Heart right ventricle (tissue), 16 donors: ENCODE measurements at regions not wholly inside any gene's neighbourhood (a gene's known extent, or its start where the extent isn't known, plus 50 kb on each side); places are given as distances from the start of the nearest gene placed in this dataset.

Source experiments
- ATAC-seq, 8 donors: fragments of 200-7000 bp; cut with Tn5 transposase; one replicate each; pipeline ENCODE4 v1.9.1; 2020; ENCODE audit warnings: mild to moderate bottlenecking in 8 of 8, moderate library complexity in 8 of 8, moderate number of reproducible peaks in 1 of 8
- DNase-seq, 2 donors: peaks; one replicate each; pipeline ENCODE4 v3.0.0-alpha.2; 2020
- H3K27ac ChIP-seq, 10 donors: fragments of 200-600 bp; sonication (generic) in 2 of 10; one replicate each; pipeline versions ENCODE4 v1.5.0 to v1.8.0; 2020 to 2022; ENCODE audit warnings: mild to moderate bottlenecking in 3 of 10
- H3K27me3 ChIP-seq, 7 donors: fragments of 200-600 bp; one replicate each; pipeline ENCODE4 v1.8.0; 2021 to 2022; ENCODE audit warnings: mild to moderate bottlenecking in 2 of 7
- H3K36me3 ChIP-seq, 9 donors: fragments of 200-600 bp; sonication (generic) in 1 of 9; one replicate each; pipeline versions ENCODE4 v1.5.0 to v1.8.0; 2020 to 2022; ENCODE audit warnings: mild to moderate bottlenecking in 2 of 9
- H3K4me1 ChIP-seq, 9 donors: fragments of 200-600 bp; sonication (generic) in 1 of 9; one replicate each; pipeline versions ENCODE4 v1.5.0 to v1.8.0; 2020 to 2022; ENCODE audit warnings: mild to moderate bottlenecking in 4 of 9
- H3K4me3 ChIP-seq, 10 donors: fragments of 200-600 bp; sonication (generic) in 2 of 10; one replicate each; pipeline versions ENCODE4 v1.5.0 to v1.8.0; 2020 to 2022; ENCODE audit warnings: mild to moderate bottlenecking in 7 of 10, moderate library complexity in 2 of 10
- H3K9me3 ChIP-seq, 11 donors: fragments of 200-600 bp in 10 of 11; sonication (generic) in 2 of 11; one replicate each; pipeline versions ENCODE4 v1.5.0 to v1.8.0; 2013 to 2022; ENCODE audit warnings: mild to moderate bottlenecking in 2 of 11, control low read depth in 1 of 11, moderate library complexity in 1 of 11
- WGBS, 2 donors: extraction: QIAGEN DNeasy Blood & Tissue Kit; methylation state at CpG; one replicate each; pipeline ENCODE4 v1.1.7; 2013; ENCODE audit warnings: inconsistent platforms in 1 of 2; 5-methylcytosine and 5-hydroxymethylcytosine counted together
- intact Hi-C, 10 donors: fragments of 100-400 bp; cut with DNase I; formaldehyde crosslinking; loops; one replicate each; pipeline versions ENCODE4 v1.11.1 to v1.14.2; 2022
- TF ChIP-seq, protein P1 (sequence below), 9 donors: fragments of 200-600 bp; sonication (generic) in 2 of 9; IDR thresholded peaks; one replicate each; pipeline versions ENCODE4 v1.5.0 to v1.8.0; 2021 to 2022; ENCODE audit warnings: antibody characterized with exemption in 9 of 9, mild to moderate bottlenecking in 5 of 9, moderate library complexity in 1 of 9
- donor health status: Arrhythmogenic right ventricular cardiomyopathy.
- donor health status: ischemic (EF 13 %, LVEDD 7.1; RV severe dilation, severe dysfunction).
- donor health status: healthy with polysubstance abuse.
- donor health status: DM: no; HTN: yes; CAD: no.
- donor health status: DM: no; HTN: no; CAD: no.
- donor health status: ischemic (EF 25% LVEDD 6.9; RV normal size, moderate dysfunction).
- donor health status: ischemic (EF 25% LVEDD 5.7; RV mildly dilated, moderate dysfunction).
- donor health status: healthy.
- donor health status: DM: yes; HTN: yes; CAD: no.
- donor health status: Ischemic cardiomyopathy.
- donor health status: ischemic (EF 35%, LVEDD 5.7; RV mildly dilated, moderate dysfunction).
- donor health status: nonischemic (EF 11% LVEDD 7.7; RV severe dilation, severe dysfunction).
- donor health status: DM: yes; HTN: yes; CAD: no.
- donor health status: PGD.
- donor health status: ischemic (EF 29% LVEDD 5.4; RV normal size, mild dysfunction).
- donor health status: nonischemic (EF 23%, LVEDD 6.1; RV moderate dilation, normal function).

DNA sequence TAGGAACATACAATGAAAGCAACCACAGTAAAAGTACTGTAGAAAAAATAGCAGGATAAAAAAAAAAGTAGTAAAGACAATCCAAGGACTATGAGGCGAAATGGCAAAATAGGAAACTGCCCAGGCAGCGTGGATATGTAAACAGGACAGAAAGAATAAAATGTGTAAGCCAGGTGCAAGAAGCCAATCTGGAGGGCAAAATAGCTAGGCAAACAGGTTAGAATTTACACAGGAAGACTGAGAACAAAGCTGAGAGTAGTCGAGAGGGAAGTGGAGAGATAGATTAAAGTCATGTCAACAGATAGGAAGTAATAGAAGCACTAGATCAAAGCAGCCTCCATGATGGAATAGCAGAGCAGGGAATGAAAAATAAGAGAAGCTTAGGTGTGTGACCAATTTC lies 124.2 kb upstream of the B3GALT2 start:
- 62 to 73% methylated on average over 3 of the region's 3 CpGs for WGBS, 2 donors
- ATAC-seq (no peak), DNase-seq (no peak)
- Histone ChIP-seq H3K27me3 (no peaks in the 10 kb centered on the region), H3K27ac (no peak overlapping the region), H3K4me1 (no peaks in the 10 kb centered on the region), H3K4me3 (no peak overlapping the region), H3K36me3 (no peaks in the 10 kb centered on the region), H3K9me3 (no peaks in the 10 kb centered on the region)
- intact Hi-C loops = no loop called here
- TF ChIP-seq, protein P1, sequence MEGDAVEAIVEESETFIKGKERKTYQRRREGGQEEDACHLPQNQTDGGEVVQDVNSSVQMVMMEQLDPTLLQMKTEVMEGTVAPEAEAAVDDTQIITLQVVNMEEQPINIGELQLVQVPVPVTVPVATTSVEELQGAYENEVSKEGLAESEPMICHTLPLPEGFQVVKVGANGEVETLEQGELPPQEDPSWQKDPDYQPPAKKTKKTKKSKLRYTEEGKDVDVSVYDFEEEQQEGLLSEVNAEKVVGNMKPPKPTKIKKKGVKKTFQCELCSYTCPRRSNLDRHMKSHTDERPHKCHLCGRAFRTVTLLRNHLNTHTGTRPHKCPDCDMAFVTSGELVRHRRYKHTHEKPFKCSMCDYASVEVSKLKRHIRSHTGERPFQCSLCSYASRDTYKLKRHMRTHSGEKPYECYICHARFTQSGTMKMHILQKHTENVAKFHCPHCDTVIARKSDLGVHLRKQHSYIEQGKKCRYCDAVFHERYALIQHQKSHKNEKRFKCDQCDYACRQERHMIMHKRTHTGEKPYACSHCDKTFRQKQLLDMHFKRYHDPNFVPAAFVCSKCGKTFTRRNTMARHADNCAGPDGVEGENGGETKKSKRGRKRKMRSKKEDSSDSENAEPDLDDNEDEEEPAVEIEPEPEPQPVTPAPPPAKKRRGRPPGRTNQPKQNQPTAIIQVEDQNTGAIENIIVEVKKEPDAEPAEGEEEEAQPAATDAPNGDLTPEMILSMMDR (IDR thresholded peaks at IDR 0.05) = no peak

DNA sequence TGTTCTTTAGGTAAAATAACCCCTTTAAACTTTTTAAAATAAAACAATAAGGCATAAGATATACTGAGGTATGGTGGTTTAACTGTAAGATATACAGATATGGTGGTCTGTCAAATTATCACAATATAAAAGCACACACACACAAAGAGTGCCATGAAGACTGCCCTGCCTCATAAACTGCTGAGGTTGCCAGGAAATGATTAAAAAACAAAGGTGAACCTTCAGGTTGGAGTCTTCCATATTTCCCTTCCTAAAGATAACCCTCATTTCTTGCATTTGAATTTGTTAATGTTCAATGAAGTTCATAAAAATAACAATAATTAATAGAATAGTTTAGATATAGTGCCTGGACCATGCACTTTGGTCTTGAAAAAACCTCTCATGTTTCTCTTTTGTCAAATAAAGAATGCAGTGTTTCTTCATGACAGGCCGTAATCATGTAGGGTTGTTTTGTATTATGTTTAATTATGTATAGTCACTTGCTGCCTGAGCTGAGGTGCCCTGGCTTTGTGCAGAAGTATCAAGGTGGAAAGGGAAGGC lies 123.6 kb upstream of the B3GALT2 start:
- Histone ChIP-seq H3K27me3 (no peaks in the 10 kb centered on the region), H3K27ac (no peak overlapping the region), H3K36me3 (no peaks in the 10 kb centered on the region), H3K4me1 (no peaks in the 10 kb centered on the region), H3K4me3 (no peak overlapping the region), H3K9me3 (no peaks in the 10 kb centered on the region)
- intact Hi-C loops = no loop called here
- ATAC-seq = no peak
- 94 to 98% methylated on average over 1 of the region's 1 CpG for WGBS, 2 donors
- TF ChIP-seq, protein P1 (IDR thresholded peaks at IDR 0.05) = no peak
- no peak for DNase-seq

DNA sequence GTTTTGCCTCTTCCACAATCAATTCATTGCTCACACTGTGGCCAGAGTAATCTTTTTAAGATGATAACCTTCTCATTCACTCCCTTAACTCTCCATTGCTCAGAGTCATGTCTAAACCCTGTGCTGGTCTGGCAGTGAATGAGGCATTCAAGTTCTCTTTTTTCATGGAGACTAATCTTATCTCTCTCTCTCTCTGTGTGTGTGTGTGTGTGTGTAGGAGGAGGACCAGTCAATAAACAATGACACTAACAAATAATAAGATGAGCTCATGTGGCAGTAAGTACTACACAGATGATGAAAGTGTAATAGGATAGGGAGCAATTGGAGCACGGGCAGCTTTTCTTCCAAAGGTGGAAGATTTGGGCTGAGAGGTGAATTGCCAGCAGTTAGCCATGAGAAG lies 122.0 kb upstream of the B3GALT2 start:
- DNase-seq (no peak), ATAC-seq (no peak)
- Histone ChIP-seq H3K4me3 (no peak overlapping the region), H3K27me3 (no peaks in the 10 kb centered on the region), H3K27ac (no peak overlapping the region), H3K4me1 (no peaks in the 10 kb centered on the region), H3K36me3 (no peaks in the 10 kb centered on the region), H3K9me3 (no peaks in the 10 kb centered on the region)
- WGBS, 2 donors = 68 to 72% methylated on average over 1 of the region's 1 CpG
- TF ChIP-seq, protein P1 (IDR thresholded peaks at IDR 0.05) = no peak
- intact Hi-C loops = no loop called here

DNA sequence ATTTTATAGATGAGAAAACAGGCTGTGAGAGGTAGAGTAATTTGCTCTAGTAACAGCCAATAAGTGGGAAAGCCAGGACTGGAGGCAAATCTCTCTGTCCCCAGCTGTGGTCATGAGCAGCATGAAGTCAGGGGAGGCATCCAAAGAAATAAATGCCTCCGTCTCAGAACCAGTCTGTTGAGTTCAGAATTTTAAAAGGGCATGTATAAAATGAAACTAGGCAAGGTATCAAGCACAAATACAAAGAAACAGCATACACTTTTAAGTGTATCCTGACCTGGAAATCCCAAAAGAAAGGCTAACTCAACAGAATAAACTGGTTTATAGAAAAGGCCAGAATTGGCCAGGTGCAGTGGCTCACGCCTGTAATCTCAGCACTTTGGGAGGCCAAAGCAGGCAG lies 120.0 kb upstream of the B3GALT2 start:
- intact Hi-C loops = no loop called here
- no peak overlapping the region for H3K27ac ChIP-seq
- no peak overlapping the region for H3K4me3 ChIP-seq
- H3K27me3 ChIP-seq = no peaks in the 10 kb centered on the region
- no peaks in the 10 kb centered on the region for H3K9me3 ChIP-seq
- H3K4me1 ChIP-seq = no peaks in the 10 kb centered on the region
- DNase-seq (no peak), ATAC-seq (no peak)
- 86 to 91% methylated on average over 2 of the region's 2 CpGs for WGBS, 2 donors
- TF ChIP-seq, protein P1 (IDR thresholded peaks at IDR 0.05) = no peak
- no peaks in the 10 kb centered on the region for H3K36me3 ChIP-seq
